H9 (cell line): ENCODE measurements at regions not wholly inside any gene's neighbourhood (a gene's known extent, or its start where the extent isn't known, plus 50 kb on each side); places are given as distances from the start of the nearest gene placed in this dataset.

Experiments
- DNase-seq: peaks from one replicate; pipeline ENCODE4 v3.0.0-alpha.2; 2017
- H2AFZ ChIP-seq: one replicate; pipeline ENCODE4 v1.6.1; 2013; ENCODE audit warnings: mild to moderate bottlenecking, low read length, control low read depth, moderate library complexity
- H2AK5ac ChIP-seq: 2 replicates; pipeline ENCODE4 v1.6.1; 2013; ENCODE audit warnings: low read length, control low read depth, mixed read lengths; ENCODE audit not compliant: insufficient read length
- H2BK120ac ChIP-seq: one replicate; pipeline ENCODE4 v1.6.1; 2013; ENCODE audit warnings: low read depth, mild to moderate bottlenecking, low read length, control low read depth, inconsistent platforms; ENCODE audit not compliant: poor library complexity, severe bottlenecking
- H2BK12ac ChIP-seq: 2 replicates; pipeline ENCODE4 v1.6.1; 2013; ENCODE audit warnings: low read length, control low read depth, mixed read lengths, low read depth; ENCODE audit not compliant: insufficient read length
- H2BK15ac ChIP-seq: 2 replicates; pipeline ENCODE4 v1.6.1; 2013; ENCODE audit warnings: low read depth, low read length, control low read depth
- H2BK20ac ChIP-seq: one replicate; pipeline ENCODE4 v1.6.1; 2013; ENCODE audit warnings: low read depth, mild to moderate bottlenecking, low read length, control low read depth, inconsistent platforms; ENCODE audit not compliant: poor library complexity, severe bottlenecking
- H2BK5ac ChIP-seq: 2 replicates; pipeline ENCODE4 v1.6.1; 2013; ENCODE audit warnings: low read length, control low read depth, mixed read lengths; ENCODE audit not compliant: insufficient read length
- H3K14ac ChIP-seq: 2 replicates; pipeline ENCODE4 v1.6.1; 2013; ENCODE audit warnings: low read length, control low read depth; ENCODE audit not compliant: insufficient read depth
- H3K18ac ChIP-seq: 2 replicates; pipeline ENCODE4 v1.6.1; 2013; ENCODE audit warnings: low read depth, mild to moderate bottlenecking, mixed read lengths, low read length, control low read depth; ENCODE audit not compliant: insufficient read length
- H3K23ac ChIP-seq: 2 replicates; pipeline ENCODE4 v1.6.1; 2013; ENCODE audit warnings: low read length, control low read depth, mixed read lengths, low read depth; ENCODE audit not compliant: insufficient read length
- H3K23me2 ChIP-seq: 2 replicates; pipeline ENCODE4 v1.6.1; 2013; ENCODE audit warnings: low read depth, mild to moderate bottlenecking, mixed read lengths, low read length, control low read depth; ENCODE audit not compliant: insufficient read length, poor library complexity, severe bottlenecking
- H3K27ac ChIP-seq: 2 replicates; pipeline ENCODE4 v1.5.1; 2013; ENCODE audit warnings: low read length, control low read depth, mixed read lengths, low read depth; ENCODE audit not compliant: insufficient read length
- H3K27me3 ChIP-seq: 2 replicates; pipeline ENCODE4 v1.6.1; 2013; ENCODE audit warnings: low read length, control low read depth, inconsistent platforms; ENCODE audit not compliant: insufficient read depth
- H3K4ac ChIP-seq: 2 replicates; pipeline ENCODE4 v1.6.1; 2013; ENCODE audit warnings: low read depth, mild to moderate bottlenecking, control low read depth, inconsistent platforms, low read length, moderate library complexity
- H3K4me1 ChIP-seq: 2 replicates; pipeline ENCODE4 v1.6.1; 2013; ENCODE audit warnings: low read length, control low read depth, inconsistent platforms; ENCODE audit not compliant: insufficient read depth
- H3K4me2 ChIP-seq: 2 replicates; pipeline ENCODE4 v1.6.1; 2013; ENCODE audit warnings: low read length, control low read depth, mixed read lengths; ENCODE audit not compliant: insufficient read length, insufficient read depth
- H3K56ac ChIP-seq: 2 replicates; pipeline ENCODE4 v1.6.1; 2013; ENCODE audit warnings: low read depth, mild to moderate bottlenecking, mixed read lengths, low read length, control low read depth; ENCODE audit not compliant: insufficient read length
- H3K79me1 ChIP-seq: 2 replicates; pipeline ENCODE4 v1.6.1; 2013; ENCODE audit warnings: low read depth, mild to moderate bottlenecking, moderate library complexity, low read length, control low read depth, inconsistent platforms; ENCODE audit not compliant: insufficient read depth, poor library complexity, severe bottlenecking
- H3K79me2 ChIP-seq: 2 replicates; pipeline ENCODE4 v1.6.1; 2013; ENCODE audit warnings: low read length, control low read depth, inconsistent platforms; ENCODE audit not compliant: insufficient read depth
- H3K9ac ChIP-seq: 2 replicates; pipeline ENCODE4 v1.6.1; 2013; ENCODE audit warnings: low read length, control low read depth, mixed read lengths; ENCODE audit not compliant: insufficient read length; ENCODE audit errors: extremely low read depth
- H3K9me3 ChIP-seq: one replicate; pipeline ENCODE4 v1.6.1; 2013; ENCODE audit warnings: low read depth, low read length, inconsistent platforms; ENCODE audit not compliant: control insufficient read depth
- H3T11ph ChIP-seq: one replicate; pipeline ENCODE4 v1.6.1; 2013; ENCODE audit warnings: mild to moderate bottlenecking, low read length, control low read depth, inconsistent platforms
- H4K20me1 ChIP-seq: one replicate; pipeline ENCODE4 v1.6.1; 2013; ENCODE audit not compliant: control insufficient read depth, insufficient read length, insufficient read depth
- H4K5ac ChIP-seq: 2 replicates; pipeline ENCODE4 v1.6.1; 2013; ENCODE audit warnings: low read depth, mild to moderate bottlenecking, mixed read lengths, low read length, control low read depth; ENCODE audit not compliant: insufficient read length
- H4K8ac ChIP-seq: replicated peaks from 2 replicates; pipeline ENCODE4 v1.6.1; 2013; ENCODE audit warnings: low read length, control low read depth, mixed read lengths, low read depth; ENCODE audit not compliant: insufficient read length
- H4K91ac ChIP-seq: 2 replicates; pipeline ENCODE4 v1.6.1; 2013; ENCODE audit warnings: low read depth, mild to moderate bottlenecking, moderate library complexity, mixed read lengths, low read length, control low read depth; ENCODE audit not compliant: insufficient read length
- H3K27ac Mint-ChIP-seq, 3 experiments: 2 replicates in 2 of 3; 3 replicates in 1 of 3; pipeline ENCODE4 v1.8.0; 2020 to 2021; ENCODE audit warnings: mixed read lengths in 3 of 3, mild to moderate bottlenecking in 1 of 3, moderate library complexity in 1 of 3
- H3K27me3 Mint-ChIP-seq: 2 replicates; pipeline ENCODE4 v1.8.0; 2021; ENCODE audit warnings: low read depth, mild to moderate bottlenecking, moderate library complexity, mixed read lengths
- H3K36me3 Mint-ChIP-seq, 3 experiments: 2 replicates in 2 of 3; 3 replicates in 1 of 3; pipeline ENCODE4 v1.8.0; 2020 to 2021; ENCODE audit warnings: low read depth in 3 of 3, mixed read lengths in 3 of 3; ENCODE audit not compliant: insufficient read depth in 1 of 3
- H3K4me1 Mint-ChIP-seq, 2 experiments: 2 replicates each; pipeline ENCODE4 v1.8.0; 2020; ENCODE audit warnings: mixed read lengths in 2 of 2
- H3K4me3 Mint-ChIP-seq, 2 experiments: 2 replicates in 1 of 2; 3 replicates in 1 of 2; pipeline ENCODE4 v1.8.0; 2020 to 2021; ENCODE audit warnings: mild to moderate bottlenecking in 2 of 2, mixed read lengths in 2 of 2, moderate library complexity in 1 of 2
- H3K9me3 Mint-ChIP-seq, 2 experiments: 2 replicates in 1 of 2; 3 replicates in 1 of 2; pipeline ENCODE4 v1.8.0; 2020; ENCODE audit warnings: mild to moderate bottlenecking in 2 of 2, mixed read lengths in 2 of 2, moderate library complexity in 1 of 2
- CTCF ChIP-seq: fragments of 200-600 bp; sonication (generic); conservative IDR thresholded peaks from 3 replicates; pipeline ENCODE4 v1.8.0; 2021; ENCODE audit warnings: antibody characterized with exemption, mild to moderate bottlenecking

GRCh38 chr2:12618576-12618975 is 98.2 kb upstream of the TRIB2 start:
- no peak overlapping the region for H3K4me3 Mint-ChIP-seq

More at GRCh38 chr2:12618576-12618975, 98.2 kb upstream of the TRIB2 start:
- Histone ChIP-seq H3K23me2 (no peaks in the 10 kb centered on the region), H3K56ac (no peak overlapping the region), H2BK15ac (no peak overlapping the region), H3K4ac (no peak overlapping the region), H2BK120ac (no peak overlapping the region), H3K18ac (no peak overlapping the region), H4K8ac (no peak overlapping the region), H2BK12ac (no peak overlapping the region), H3K27me3 (no peaks in the 10 kb centered on the region), H2BK20ac (no peak overlapping the region), H3K4me2 (no peak overlapping the region), H3K4me1 (no peaks in the 10 kb centered on the region; the same call in 1 of the 2 replicates), H3K9me3 (no peaks in the 10 kb centered on the region), H4K91ac (no peak overlapping the region), H3K79me2 (no peaks in the 10 kb centered on the region), H3K9ac (no peak overlapping the region), H4K20me1 (no peaks in the 10 kb centered on the region), H3K14ac (no peak overlapping the region), H4K5ac (no peak overlapping the region), H2AK5ac (no peak overlapping the region), H3K79me1 (no peaks in the 10 kb centered on the region), H2BK5ac (no peak overlapping the region), H3T11ph (no peak overlapping the region), H3K27ac (no peak overlapping the region), H2AFZ (no peak overlapping the region), H3K23ac (no peak overlapping the region)
- no peak for TF ChIP-seq CTCF
- no peaks in the 10 kb centered on the region for H3K9me3 Mint-ChIP-seq
- H3K4me1 Mint-ChIP-seq: peaks cover 4% of the 10 kb centered on the region in 2 experiments; a peak in 2 of 4 replicates
- 0 out of 2 replicates have a peak, but pooled peaks cover 2% of the 10 kb centered on the region for H3K27me3 Mint-ChIP-seq
- H3K36me3 Mint-ChIP-seq: no peaks in the 10 kb centered on the region
- no peak for DNase-seq
- H3K27ac Mint-ChIP-seq: no peak overlapping the region
